ENCODE measurements at regions not wholly inside any gene's neighbourhood (a gene's known extent, or its start where the extent isn't known, plus 50 kb on each side); places are given as distances from the start of the nearest gene placed in this dataset.

DNA sequence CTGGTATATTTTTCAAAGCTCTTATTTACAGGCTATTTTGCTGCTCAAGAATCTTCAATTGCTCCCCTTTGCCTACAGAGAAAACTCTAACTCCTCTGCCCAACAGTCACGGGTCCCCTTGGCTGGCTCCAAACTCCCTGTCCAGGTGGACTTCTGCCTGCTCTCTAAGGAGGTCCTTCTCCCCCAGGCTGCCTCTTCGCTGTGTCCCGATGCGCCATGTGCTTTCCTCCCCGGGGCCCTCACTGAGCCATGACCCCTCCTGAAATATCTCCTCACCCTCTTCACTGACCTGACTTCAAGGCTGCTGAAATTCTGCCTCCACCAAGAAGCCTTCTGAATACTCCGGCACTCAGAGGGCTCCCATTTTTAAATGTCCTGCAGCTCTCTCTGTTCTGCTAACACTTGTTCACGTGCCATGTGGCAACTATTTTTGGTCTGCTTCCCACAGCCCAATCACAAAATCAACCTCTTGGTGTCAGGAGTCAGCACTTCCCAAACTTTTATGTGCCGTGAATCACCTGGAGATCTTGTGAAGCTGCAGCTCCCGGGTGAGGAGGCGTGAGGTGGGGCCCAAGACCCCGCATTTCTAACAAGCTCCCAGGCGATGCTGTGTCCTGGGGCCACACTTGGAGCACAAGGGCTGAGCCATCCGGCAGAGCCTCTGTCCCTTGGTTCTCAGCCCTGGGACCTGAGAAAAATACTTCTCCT is 85.7 kb upstream of the COL13A1 start:
- 76 to 85% methylated on average over 13 of the region's 13 CpGs for WGBS, 2 donors
- Histone ChIP-seq H3K27ac (no peak overlapping the region), H3K36me3 (no peaks in the 10 kb centered on the region), H3K27me3 (no peaks in the 10 kb centered on the region), H3K4me1 (no peaks in the 10 kb centered on the region), H3K9me3 (no peaks in the 10 kb centered on the region), H3K4me3 (replicated peaks in 1 of 3) (no peak overlapping the region)
- TF ChIP-seq, protein P1, sequence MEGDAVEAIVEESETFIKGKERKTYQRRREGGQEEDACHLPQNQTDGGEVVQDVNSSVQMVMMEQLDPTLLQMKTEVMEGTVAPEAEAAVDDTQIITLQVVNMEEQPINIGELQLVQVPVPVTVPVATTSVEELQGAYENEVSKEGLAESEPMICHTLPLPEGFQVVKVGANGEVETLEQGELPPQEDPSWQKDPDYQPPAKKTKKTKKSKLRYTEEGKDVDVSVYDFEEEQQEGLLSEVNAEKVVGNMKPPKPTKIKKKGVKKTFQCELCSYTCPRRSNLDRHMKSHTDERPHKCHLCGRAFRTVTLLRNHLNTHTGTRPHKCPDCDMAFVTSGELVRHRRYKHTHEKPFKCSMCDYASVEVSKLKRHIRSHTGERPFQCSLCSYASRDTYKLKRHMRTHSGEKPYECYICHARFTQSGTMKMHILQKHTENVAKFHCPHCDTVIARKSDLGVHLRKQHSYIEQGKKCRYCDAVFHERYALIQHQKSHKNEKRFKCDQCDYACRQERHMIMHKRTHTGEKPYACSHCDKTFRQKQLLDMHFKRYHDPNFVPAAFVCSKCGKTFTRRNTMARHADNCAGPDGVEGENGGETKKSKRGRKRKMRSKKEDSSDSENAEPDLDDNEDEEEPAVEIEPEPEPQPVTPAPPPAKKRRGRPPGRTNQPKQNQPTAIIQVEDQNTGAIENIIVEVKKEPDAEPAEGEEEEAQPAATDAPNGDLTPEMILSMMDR (IDR thresholded peaks at IDR 0.05) = no peak
- TF ChIP-seq POLR2A (IDR thresholded peaks at IDR 0.05) = no peak
- no peak for DNase-seq
- intact Hi-C loops (cut with DNase I) = loop anchor here (2.0 kb wide), 1 partner anchor 71 kb away; no protein-coding TSS in a partner anchor

DNA sequence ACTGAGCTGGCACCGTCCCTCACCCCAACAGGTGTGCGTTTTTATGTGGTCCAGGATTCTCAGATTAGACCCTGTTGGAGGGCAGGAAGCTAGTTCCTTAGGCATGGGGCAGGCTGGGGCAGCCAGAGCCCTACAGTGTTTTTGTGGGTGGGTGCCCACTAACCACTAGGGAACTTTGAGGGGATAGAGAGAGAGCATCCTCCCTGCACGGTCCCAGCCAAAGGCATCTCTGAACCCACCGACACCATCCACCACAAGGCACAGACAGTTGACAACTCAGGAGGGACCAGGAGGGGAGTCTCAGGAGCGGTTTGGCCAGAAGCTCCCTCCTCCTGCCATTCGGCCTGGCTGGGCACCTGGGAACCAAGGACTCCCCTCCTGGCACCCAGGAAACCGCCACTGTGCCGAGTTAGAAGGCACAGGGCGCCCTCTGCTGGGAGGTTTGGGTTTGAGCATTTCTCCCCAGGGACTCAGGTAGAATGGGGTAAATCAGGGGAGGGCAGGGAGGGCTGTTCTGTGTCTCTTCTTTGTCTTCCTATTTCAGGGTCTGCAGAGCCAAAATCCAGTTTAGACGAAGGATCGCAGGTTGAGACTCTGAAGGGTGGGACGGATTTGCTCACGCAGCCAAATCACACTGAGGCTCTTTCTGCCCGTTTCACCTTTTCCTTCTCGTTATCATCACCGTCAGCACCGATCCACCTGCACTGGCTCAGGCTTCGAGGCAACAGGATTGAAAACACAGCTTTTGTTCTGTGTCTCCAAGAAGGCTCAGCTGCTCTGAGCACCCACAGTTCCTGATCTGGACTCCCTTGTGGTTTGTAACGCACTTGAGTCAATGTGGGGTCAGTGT is 84.8 kb upstream of the COL13A1 start:
- WGBS, 2 donors = 57 to 60% methylated on average over 17 to 18 of the region's 19 CpGs
- Histone ChIP-seq H3K4me3 (replicated peaks in 1 of 3) (no peak overlapping the region), H3K36me3 (no peaks in the 10 kb centered on the region), H3K9me3 (no peaks in the 10 kb centered on the region), H3K27ac (no peak overlapping the region), H3K27me3 (no peaks in the 10 kb centered on the region), H3K4me1 (no peaks in the 10 kb centered on the region)
- intact Hi-C loops (cut with DNase I) = no loop called here
- peak; percentile 69 to 71 for DNase-seq
- no peak for TF ChIP-seq POLR2A (IDR thresholded peaks at IDR 0.05)
- TF ChIP-seq, protein P1 (IDR thresholded peaks at IDR 0.05) = peak; percentile 41 to 84 (median 66)

DNA sequence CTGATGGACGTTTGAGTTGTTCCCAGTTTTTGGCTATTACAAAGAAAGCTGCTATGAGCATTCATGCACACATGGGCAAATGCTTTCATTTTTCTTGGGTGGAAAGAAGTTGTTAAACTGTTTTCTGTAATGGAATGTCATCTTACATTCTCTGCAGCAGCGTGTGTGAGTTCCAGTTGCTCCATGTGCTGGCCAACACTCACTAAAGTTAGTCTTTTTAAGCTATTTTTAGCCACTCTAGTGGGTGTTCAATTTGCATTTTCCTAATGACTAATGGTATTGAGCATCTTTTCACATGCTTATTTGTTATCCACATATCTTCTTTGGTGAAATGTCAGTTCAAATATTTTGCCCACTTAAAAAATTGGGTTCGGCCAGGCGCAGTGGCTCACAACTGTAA is 82.8 kb upstream of the COL13A1 start:
- no peak for DNase-seq
- Histone ChIP-seq H3K4me3 (replicated peaks in 1 of 3) (no peak overlapping the region), H3K4me1 (no peaks in the 10 kb centered on the region), H3K9me3 (no peaks in the 10 kb centered on the region), H3K36me3 (no peaks in the 10 kb centered on the region), H3K27ac (no peak overlapping the region), H3K27me3 (no peaks in the 10 kb centered on the region)
- TF ChIP-seq, protein P1 (IDR thresholded peaks at IDR 0.05) = no peak
- TF ChIP-seq POLR2A (IDR thresholded peaks at IDR 0.05) = no peak
- WGBS, 2 donors = 87 to 88% methylated on average over 4 of the region's 4 CpGs
- intact Hi-C loops (cut with DNase I) = no loop called here

DNA sequence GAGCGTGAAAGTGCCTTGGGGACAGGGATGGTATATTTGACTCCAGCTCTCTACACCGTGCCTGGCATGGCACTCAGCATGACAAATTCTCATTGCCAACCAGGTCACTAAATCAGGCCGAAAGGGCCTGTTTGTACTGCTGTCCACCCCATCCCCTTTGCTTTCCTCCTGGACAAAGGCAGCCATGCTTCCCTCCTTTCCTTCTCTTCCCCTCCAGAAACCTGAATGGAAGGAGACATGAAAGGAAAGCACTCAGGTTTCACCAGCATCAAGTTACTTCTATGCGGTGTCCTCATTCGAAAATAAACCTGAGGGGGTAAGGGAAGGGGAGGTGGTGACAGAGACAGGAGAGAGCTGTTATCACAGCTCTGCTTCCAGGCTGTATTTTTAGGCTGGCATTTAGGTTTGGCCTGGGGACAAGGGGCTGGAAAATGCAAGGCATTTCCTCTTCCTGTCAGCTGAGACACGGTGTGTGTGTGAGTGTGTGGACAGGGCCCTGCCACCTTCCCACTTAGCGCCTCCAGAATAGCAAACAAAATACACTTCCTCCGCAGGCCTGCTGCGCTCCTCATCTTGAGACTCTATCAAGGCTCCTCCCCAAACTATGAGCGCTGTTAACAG is 79.9 kb upstream of the COL13A1 start:
- Histone ChIP-seq H3K36me3 (no peaks in the 10 kb centered on the region), H3K27me3 (no peaks in the 10 kb centered on the region), H3K4me1 (no peaks in the 10 kb centered on the region), H3K4me3 (replicated peaks in 1 of 3) (no peak overlapping the region), H3K9me3 (no peaks in the 10 kb centered on the region), H3K27ac (no peak overlapping the region)
- peak; percentile 17 to 67 for DNase-seq
- TF ChIP-seq, protein P1 (IDR thresholded peaks at IDR 0.05) = no peak
- TF ChIP-seq POLR2A (IDR thresholded peaks at IDR 0.05) = no peak
- intact Hi-C loops (cut with DNase I) = no loop called here
- WGBS, 2 donors = 31 to 36% methylated on average over 10 of the region's 10 CpGs

All from thyroid gland (tissue), 4 donors.